HG02763 (cell line): ENCODE measurements at regions not wholly inside any gene's neighbourhood (a gene's known extent, or its start where the extent isn't known, plus 50 kb on each side); places are given as distances from the start of the nearest gene placed in this dataset.
A peak's percentile ranks its signal among the peaks of the same experiment; 100 is the strongest.

ENCODE experiments used
- ATAC-seq: cut with Tn5 transposase; IDR thresholded peaks from one replicate; pipeline ENCODE4 v1.9.1; 2021; ENCODE audit warnings: mild to moderate bottlenecking, moderate library complexity; ENCODE audit not compliant: unreplicated experiment

DNA sequence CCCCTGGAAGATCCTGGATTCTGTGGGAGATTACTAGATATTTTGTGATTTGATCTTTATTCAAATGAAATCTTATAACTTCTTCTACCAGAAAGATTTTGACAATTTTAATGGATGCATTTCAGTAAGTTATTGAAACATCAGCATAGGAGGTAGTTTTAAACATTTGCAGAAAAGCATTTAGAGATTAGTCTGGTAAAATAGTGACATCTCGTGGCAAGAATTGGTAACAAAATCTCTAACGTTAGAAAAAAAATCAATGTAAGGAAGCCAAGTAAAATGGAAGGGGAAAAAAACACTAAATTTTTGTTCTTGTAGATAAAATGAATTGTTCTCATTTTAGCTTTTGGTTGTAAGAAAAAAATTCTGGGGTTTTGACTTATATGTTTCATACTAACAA is 73.3 kb downstream of the TASL start:
- no peak for ATAC-seq

GRCh38 chrX:30495468-30495867 is 82.1 kb downstream of the TASL start:
- no peak for ATAC-seq

- no peak for ATAC-seq
These were observed 84.2 kb downstream of the TASL start for GRCh38 chrX:30493348-30493747.

GRCh38 chrX:30489323-30489722 is 88.2 kb downstream of the TASL start:
- ATAC-seq = no peak

GRCh38 chrX:30488092-30488491 is 89.5 kb downstream of the TASL start:
- peak; percentile 54 for ATAC-seq

DNA sequence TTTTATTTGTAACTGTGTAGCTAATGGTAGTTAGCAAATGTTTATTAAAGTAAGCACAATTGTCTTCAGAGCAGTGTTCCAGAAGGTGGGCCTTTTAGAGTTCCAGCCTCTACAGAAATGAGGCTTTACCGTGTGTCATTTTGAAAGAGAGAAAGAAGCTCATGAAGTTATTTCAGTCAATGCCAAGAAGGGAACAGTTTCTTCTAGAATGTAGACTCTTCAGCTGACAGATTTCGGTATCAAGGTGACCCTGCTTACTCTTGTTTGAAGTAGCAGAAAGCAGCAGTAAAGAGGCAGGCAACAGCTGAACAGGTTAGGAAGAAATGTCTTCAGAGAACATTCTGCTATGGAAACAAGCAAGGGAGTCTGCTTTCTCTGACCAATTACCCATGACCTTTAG is 93.6 kb downstream of the TASL start:
- ATAC-seq = peak; percentile 51

DNA sequence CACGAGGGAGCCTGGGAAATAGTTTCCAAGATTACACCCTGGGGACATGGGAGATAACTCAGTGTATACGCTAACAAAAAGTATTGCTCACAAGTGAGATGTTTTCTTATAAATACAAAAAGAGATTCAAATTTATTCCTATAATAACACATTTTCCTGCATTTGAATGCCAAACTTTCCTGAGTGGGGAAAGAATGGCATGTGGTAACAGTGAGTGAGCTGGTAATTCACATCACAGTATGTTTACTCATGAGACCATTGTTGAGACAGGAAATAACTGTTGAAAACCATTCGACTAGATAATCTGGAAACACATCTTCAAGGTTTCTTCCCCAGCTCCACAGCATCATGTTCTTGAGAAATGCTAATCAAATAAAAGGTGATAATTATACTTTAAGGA is 109.1 kb downstream of the TASL start:
- ATAC-seq = no peak
